IMR-90 (cell line): ENCODE measurements at regions not wholly inside any gene's neighbourhood (a gene's known extent, or its start where the extent isn't known, plus 50 kb on each side); places are given as distances from the start of the nearest gene placed in this dataset.
A peak's percentile ranks its signal among the peaks of the same experiment; 100 is the strongest.

Source experiments
- ATAC-seq: fragments of 200-7000 bp; cut with Tn5 transposase; 2 replicates; pipeline ENCODE4 v1.9.1; 2020; ENCODE audit warnings: low read depth, mild to moderate bottlenecking, moderate library complexity
- BruUV-seq: library from RNA; stranded (reverse); fragments of 400-500 nt; replicated peaks from 2 replicates; lab custom pipeline; 2021; lab: Mats Ljungman, UMichigan
- CTCF ChIA-PET: fragments of 300-600 bp; formaldehyde crosslinking; extraction: SDS; loops from one replicate; lab custom pipeline; 2021; ENCODE audit warnings: antibody characterized with exemption; lab: Yijun Ruan, JAX
- POLR2A ChIA-PET: fragments of 300-600 bp; sonication (Branson Sonifier 250); formaldehyde crosslinking; loops from one replicate; lab custom pipeline; 2022; ENCODE audit warnings: antibody characterized with exemption; ENCODE audit not compliant: unreplicated experiment; lab: Charles Lee
- DNase-seq: peaks from one replicate; pipeline ENCODE4 v3.0.0; 2013
- H2AFZ ChIP-seq: replicated peaks from 2 replicates; pipeline ENCODE3; 2013; ENCODE audit warnings: low read length, mild to moderate bottlenecking; ENCODE audit not compliant: poor library complexity
- H2AK5ac ChIP-seq: 2 replicates; pipeline ENCODE4 v1.6.1; 2013; ENCODE audit warnings: low read depth, low read length, inconsistent platforms
- H2AK9ac ChIP-seq: replicated peaks from 2 replicates; pipeline ENCODE3; 2013; ENCODE audit warnings: mild to moderate bottlenecking, low read depth, low read length, moderate library complexity; ENCODE audit not compliant: poor library complexity
- H2BK120ac ChIP-seq: 2 replicates; pipeline ENCODE4 v1.6.1; 2013; ENCODE audit warnings: low read depth, low read length, inconsistent platforms
- H2BK15ac ChIP-seq: 3 replicates; pipeline ENCODE4 v1.6.1; 2013; ENCODE audit warnings: low read depth, low read length, inconsistent platforms
- H2BK20ac ChIP-seq: 2 replicates; pipeline ENCODE4 v1.6.1; 2013; ENCODE audit warnings: low read depth, mild to moderate bottlenecking, inconsistent platforms, low read length, moderate library complexity
- H2BK5ac ChIP-seq: 2 replicates; pipeline ENCODE4 v1.6.1; 2013; ENCODE audit warnings: mild to moderate bottlenecking, low read depth, low read length, inconsistent platforms; ENCODE audit not compliant: poor library complexity, severe bottlenecking
- H3K14ac ChIP-seq: replicated peaks from 2 replicates; pipeline ENCODE4 v1.6.1; 2013; ENCODE audit warnings: low read depth, low read length, inconsistent platforms
- H3K18ac ChIP-seq: 2 replicates; pipeline ENCODE4 v1.6.1; 2013; ENCODE audit warnings: low read depth, low read length, control low read depth
- H3K23ac ChIP-seq: 2 replicates; pipeline ENCODE4 v1.6.1; 2013; ENCODE audit warnings: low read depth, low read length, inconsistent platforms
- H3K27ac ChIP-seq: 2 replicates; pipeline ENCODE4 v1.5.1; 2013; ENCODE audit warnings: mild to moderate bottlenecking, control low read depth, low read length; ENCODE audit not compliant: insufficient read depth
- H3K27me3 ChIP-seq: 2 replicates; pipeline ENCODE4 v1.6.1; 2013; ENCODE audit warnings: low read length; ENCODE audit not compliant: control insufficient read depth, insufficient read depth
- H3K36me3 ChIP-seq: 2 replicates; pipeline ENCODE4 v1.6.1; 2013; ENCODE audit warnings: low read length, mixed read lengths; ENCODE audit not compliant: control insufficient read depth, insufficient read depth
- H3K4ac ChIP-seq: 2 replicates; pipeline ENCODE4 v1.6.1; 2013; ENCODE audit warnings: low read depth, low read length, inconsistent platforms
- H3K4me1 ChIP-seq: 2 replicates; pipeline ENCODE4 v1.6.1; 2013; ENCODE audit warnings: low read length, mixed read lengths; ENCODE audit not compliant: control insufficient read depth, insufficient read depth
- H3K4me2 ChIP-seq: 2 replicates; pipeline ENCODE4 v1.6.1; 2013; ENCODE audit warnings: low read depth, mild to moderate bottlenecking, control low read depth, low read length, moderate library complexity
- H3K4me3 ChIP-seq: 2 replicates; pipeline ENCODE4 v1.5.1; 2013; ENCODE audit warnings: low read depth, mild to moderate bottlenecking, control low read depth, low read length, moderate library complexity; ENCODE audit not compliant: insufficient read depth
- H3K56ac ChIP-seq: 2 replicates; pipeline ENCODE4 v1.6.1; 2013; ENCODE audit warnings: low read length, inconsistent platforms; ENCODE audit not compliant: insufficient read depth; ENCODE audit errors: extremely low read depth
- H3K79me1 ChIP-seq, 2 experiments: 2 replicates each; pipeline ENCODE4 v1.6.1; 2013; ENCODE audit warnings: low read length in 2 of 2, inconsistent platforms in 1 of 2, low read depth in 1 of 2
- H3K9ac ChIP-seq: 2 replicates; pipeline ENCODE4 v1.6.1; 2013; ENCODE audit warnings: low read depth, low read length, control low read depth
- H3K9me1 ChIP-seq: 2 replicates; pipeline ENCODE4 v1.6.1; 2013; ENCODE audit warnings: low read length, inconsistent platforms; ENCODE audit not compliant: insufficient read depth
- H3K9me3 ChIP-seq: 2 replicates; pipeline ENCODE4 v1.6.1; 2013; ENCODE audit warnings: low read length; ENCODE audit not compliant: control insufficient read depth, insufficient read depth
- H4K20me1 ChIP-seq: 2 replicates; pipeline ENCODE4 v1.6.1; 2013; ENCODE audit warnings: low read length, inconsistent platforms; ENCODE audit not compliant: insufficient read depth
- H4K5ac ChIP-seq: 2 replicates; pipeline ENCODE4 v1.6.1; 2013; ENCODE audit warnings: mild to moderate bottlenecking, low read depth, low read length, control low read depth
- H4K8ac ChIP-seq, 2 experiments: 2 replicates each; pipeline ENCODE4 v1.6.1; 2013; ENCODE audit warnings: low read depth in 2 of 2, low read length in 2 of 2, control low read depth in 1 of 2, inconsistent platforms in 1 of 2
- H4K91ac ChIP-seq: 2 replicates; pipeline ENCODE4 v1.6.1; 2013; ENCODE audit warnings: low read depth, low read length, inconsistent platforms; ENCODE audit not compliant: insufficient read depth
- BHLHE40 ChIP-seq: fragments of 150-350 bp; IDR thresholded peaks from 2 replicates; pipeline ENCODE4 v1.6.1; 2016; ENCODE audit warnings: mild to moderate bottlenecking, low read depth, low read length
- CEBPB ChIP-seq: IDR thresholded peaks from 2 replicates; pipeline ENCODE4 v1.6.1; 2012; ENCODE audit warnings: low read depth, low read length, improper control_type of control experiment
- CHD1 ChIP-seq: IDR thresholded peaks from 2 replicates; pipeline ENCODE4 v1.6.1; 2012; ENCODE audit warnings: low read depth, low read length, improper control_type of control experiment
- CTCF ChIP-seq: conservative IDR thresholded peaks from 2 replicates; pipeline ENCODE4 v1.5.1; 2012; ENCODE audit warnings: mild to moderate bottlenecking, low read depth, low read length, improper control_type of control experiment
- POLR2A ChIP-seq: IDR thresholded peaks from 2 replicates; pipeline ENCODE4 v1.6.1; 2012; ENCODE audit warnings: mild to moderate bottlenecking, low read depth, low read length
- RAD21 ChIP-seq: IDR thresholded peaks from 2 replicates; pipeline ENCODE4 v1.6.1; 2012; ENCODE audit warnings: low read length, improper control_type of control experiment
- RCOR1 ChIP-seq: IDR thresholded peaks from 2 replicates; pipeline ENCODE4 v1.6.1; 2012; ENCODE audit warnings: mild to moderate bottlenecking, low read length, improper control_type of control experiment; ENCODE audit not compliant: insufficient replicate concordance
- RFX5 ChIP-seq: IDR thresholded peaks from 2 replicates; pipeline ENCODE4 v1.8.0; 2012; ENCODE audit warnings: low read depth, mild to moderate bottlenecking, low read length, moderate library complexity
- SMC3 ChIP-seq: fragments of 150-350 bp; IDR thresholded peaks from 2 replicates; pipeline ENCODE4 v1.6.1; 2016; ENCODE audit warnings: low read depth, mild to moderate bottlenecking, antibody characterized with exemption, low read length, moderate library complexity
- WGBS, 2 experiments: methylation state at CpG; one replicate each; pipeline versions ENCODE4 v1.1.5 to v1.1.7; 2013; ENCODE audit warnings: missing lambda C conversion rate in 2 of 2; ENCODE audit not compliant: insufficient read length in 1 of 2; ENCODE audit errors: extremely low coverage in 2 of 2; 5-methylcytosine and 5-hydroxymethylcytosine counted together
- dilution Hi-C: fragments of 300-500 bp; cut with HindIII; formaldehyde crosslinking; loops from one replicate; pipeline ENCODE4 v1.14.3; 2018; ENCODE audit warnings: low sequenced_read_pairs; ENCODE audit not compliant: unreplicated experiment
- in situ Hi-C: fragments of 300-500 bp; cut with MboI; formaldehyde crosslinking; loops from 3 replicates; pipeline ENCODE4 v1.14.3; 2019; ENCODE audit warnings: low sequenced_read_pairs, inconsistent platforms, mixed read lengths
- intact Hi-C: fragments of 100-400 bp; cut with micrococcal nuclease; formaldehyde crosslinking; loops from 2 replicates; pipeline ENCODE4 v1.10.0; 2022
- TF ChIP-seq, protein P1 (sequence below): fragments of 150-350 bp; IDR thresholded peaks from 2 replicates; pipeline ENCODE4 v1.6.1; 2017; ENCODE audit warnings: mild to moderate bottlenecking, antibody characterized with exemption, low read length, low read depth
- TF ChIP-seq, protein P2 (sequence below): fragments of 150-350 bp; IDR thresholded peaks from 2 replicates; pipeline ENCODE4 v1.6.1; 2016; ENCODE audit warnings: low read depth, mild to moderate bottlenecking, low read length, moderate library complexity, borderline replicate concordance

- Histone ChIP-seq H2BK20ac (no peak overlapping the region), H3K9me3 (peaks cover 2% of the 10 kb centered on the region; the same call in 1 of the 2 replicates), H3K18ac (no peak overlapping the region), H3K4me1 (peaks cover 2% of the 10 kb centered on the region; the same call in 1 of the 2 replicates), H2AK5ac (no peak overlapping the region), H3K36me3 (no peaks in the 10 kb centered on the region), H2BK120ac (no peak overlapping the region), H3K79me1 (no peaks in the 10 kb centered on the region), H2AFZ (peak overlapping the region; percentile 11), H4K20me1 (no peaks in the 10 kb centered on the region; the same call in 1 of the 2 replicates), H2BK15ac (no peak overlapping the region), H4K5ac (no peak overlapping the region), H3K4me3 (no peak overlapping the region), H3K9me1 (no peaks in the 10 kb centered on the region; the same call in 1 of the 2 replicates), H3K4ac (no peak overlapping the region), H2AK9ac (no peak overlapping the region), H3K4me2 (no peak overlapping the region), H3K27me3 (no peaks in the 10 kb centered on the region), H4K8ac (no peak overlapping the region), H3K9ac (no peak overlapping the region), H4K91ac (no peak overlapping the region), H3K14ac (no peak overlapping the region), H3K56ac (no peak overlapping the region), H3K23ac (no peak overlapping the region), H3K27ac (no peak overlapping the region), H2BK5ac (no peak overlapping the region)
- DNase-seq (peak; percentile 26), ATAC-seq (peak; percentile 74)
- TF ChIP-seq BHLHE40: no peak
- no peak for TF ChIP-seq RCOR1
- no peak for TF ChIP-seq CHD1
- TF ChIP-seq SMC3: no peak
- TF ChIP-seq, protein P1, sequence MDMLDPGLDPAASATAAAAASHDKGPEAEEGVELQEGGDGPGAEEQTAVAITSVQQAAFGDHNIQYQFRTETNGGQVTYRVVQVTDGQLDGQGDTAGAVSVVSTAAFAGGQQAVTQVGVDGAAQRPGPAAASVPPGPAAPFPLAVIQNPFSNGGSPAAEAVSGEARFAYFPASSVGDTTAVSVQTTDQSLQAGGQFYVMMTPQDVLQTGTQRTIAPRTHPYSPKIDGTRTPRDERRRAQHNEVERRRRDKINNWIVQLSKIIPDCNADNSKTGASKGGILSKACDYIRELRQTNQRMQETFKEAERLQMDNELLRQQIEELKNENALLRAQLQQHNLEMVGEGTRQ: no peak
- TF ChIP-seq CTCF: no peak
- TF ChIP-seq POLR2A: no peak
- no peak for TF ChIP-seq RFX5
- no peak for TF ChIP-seq RAD21
- TF ChIP-seq, protein P2, sequence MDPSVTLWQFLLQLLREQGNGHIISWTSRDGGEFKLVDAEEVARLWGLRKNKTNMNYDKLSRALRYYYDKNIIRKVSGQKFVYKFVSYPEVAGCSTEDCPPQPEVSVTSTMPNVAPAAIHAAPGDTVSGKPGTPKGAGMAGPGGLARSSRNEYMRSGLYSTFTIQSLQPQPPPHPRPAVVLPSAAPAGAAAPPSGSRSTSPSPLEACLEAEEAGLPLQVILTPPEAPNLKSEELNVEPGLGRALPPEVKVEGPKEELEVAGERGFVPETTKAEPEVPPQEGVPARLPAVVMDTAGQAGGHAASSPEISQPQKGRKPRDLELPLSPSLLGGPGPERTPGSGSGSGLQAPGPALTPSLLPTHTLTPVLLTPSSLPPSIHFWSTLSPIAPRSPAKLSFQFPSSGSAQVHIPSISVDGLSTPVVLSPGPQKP: no peak
- TF ChIP-seq CEBPB: no peak
- CTCF ChIA-PET: no interaction called here
- in situ Hi-C loops: no loop called here
- POLR2A ChIA-PET: no interaction called here
- no CpG with 5 or more reads among the region's 16 CpGs for WGBS, 2 experiments
- dilution Hi-C loops: no loop called here
- BruUV-seq: no TSS peak
- intact Hi-C loops: no loop called here
Observed at GRCh38 chr11:71139516-71140205, 112.7 kb downstream of the SHANK2 start.
